GM10266 (cell line): ENCODE measurements at regions not wholly inside any gene's neighbourhood (a gene's known extent, or its start where the extent isn't known, plus 50 kb on each side); places are given as distances from the start of the nearest gene placed in this dataset.
A peak's percentile ranks its signal among the peaks of the same experiment; 100 is the strongest.

ENCODE experiments used
- DNase-seq: peaks from one replicate; pipeline ENCODE4 v3.0.0; 2012; ENCODE audit errors: extremely low spot score
- CTCF ChIP-seq: IDR thresholded peaks from 2 replicates; pipeline ENCODE4 v1.5.1; 2012; ENCODE audit warnings: mild to moderate bottlenecking, low read depth; ENCODE audit not compliant: control insufficient read depth, insufficient read depth; ENCODE audit errors: missing control alignments

GRCh38 chr4:141335166-141335565, 114.5 kb downstream of the ZNF330 start:
- no peak for TF ChIP-seq CTCF

GRCh38 chr4:141338238-141338637, 117.5 kb downstream of the ZNF330 start:
- no peak for TF ChIP-seq CTCF
- DNase-seq, result no peak

More at GRCh38 chr4:141335166-141335565, 114.5 kb downstream of the ZNF330 start:
- no peak for DNase-seq

- DNase-seq, result no peak
- TF ChIP-seq CTCF, result no peak
These were observed 118.7 kb downstream of the ZNF330 start for GRCh38 chr4:141339391-141339790.

GRCh38 chr4:141339966-141340365, 119.3 kb downstream of the ZNF330 start:
- TF ChIP-seq CTCF, result no peak
- no peak for DNase-seq

- TF ChIP-seq CTCF, result no peak
- no peak for DNase-seq
These were observed 119.8 kb downstream of the ZNF330 start for GRCh38 chr4:141340458-141340857.

GRCh38 chr4:141346144-141346543, 125.4 kb downstream of the ZNF330 start:
- peak; percentile 32 for TF ChIP-seq CTCF
- peak; percentile 32 for DNase-seq

- no peak for DNase-seq
- TF ChIP-seq CTCF, result no peak
These were observed 127.0 kb downstream of the ZNF330 start for GRCh38 chr4:141347684-141348083.

GRCh38 chr4:141348125-141348524, 127.4 kb downstream of the ZNF330 start:
- no peak for TF ChIP-seq CTCF
- DNase-seq, result no peak
